HG02588 (cell line): ENCODE measurements at regions not wholly inside any gene's neighbourhood (a gene's known extent, or its start where the extent isn't known, plus 50 kb on each side); places are given as distances from the start of the nearest gene placed in this dataset.
"Not testable (repeated sequence)": the region's sequence is repeated elsewhere in the genome, so short reads cannot be mapped to it uniquely, and the experiment has no call there.

Experiments
- ATAC-seq: cut with Tn5 transposase; IDR thresholded peaks from one replicate; pipeline ENCODE4 v1.9.1; 2021; ENCODE audit warnings: mild to moderate bottlenecking, moderate library complexity; ENCODE audit not compliant: unreplicated experiment

GRCh38 chr9:78896479-78896878 lies 599.6 kb downstream of the PSAT1 start:
- ATAC-seq = no peak

GRCh38 chr9:78898234-78898633 lies 601.3 kb downstream of the PSAT1 start:
- ATAC-seq = no peak

- ATAC-seq = no peak
Measured at GRCh38 chr9:78899006-78899405, 602.1 kb downstream of the PSAT1 start.

- no peak for ATAC-seq
Measured at GRCh38 chr9:78900500-78900899, 603.6 kb downstream of the PSAT1 start.

- ATAC-seq = no peak
Measured at GRCh38 chr9:78902051-78902450, 605.1 kb downstream of the PSAT1 start.

GRCh38 chr9:78903581-78903980 lies 606.7 kb downstream of the PSAT1 start:
- ATAC-seq = no peak

- no peak for ATAC-seq
Measured at GRCh38 chr9:78904686-78905085, 607.8 kb downstream of the PSAT1 start.

GRCh38 chr9:78905387-78905786 lies 608.5 kb downstream of the PSAT1 start:
- ATAC-seq = no peak

GRCh38 chr9:78905986-78906755 lies 609.2 kb downstream of the PSAT1 start:
- no peak for ATAC-seq

- no peak for ATAC-seq
Measured at GRCh38 chr9:78909566-78909965, 612.6 kb downstream of the PSAT1 start.

GRCh38 chr9:78916884-78917283 lies 620.0 kb downstream of the PSAT1 start:
- not testable (repeated sequence) for ATAC-seq

- no peak for ATAC-seq
Measured at GRCh38 chr9:78918976-78919375, 622.1 kb downstream of the PSAT1 start.

- no peak for ATAC-seq
Measured at GRCh38 chr9:78919701-78920100, 622.8 kb downstream of the PSAT1 start.

- no peak for ATAC-seq
Measured at GRCh38 chr9:78921341-78921740, 624.4 kb downstream of the PSAT1 start.

- no peak for ATAC-seq
Measured at GRCh38 chr9:78923966-78924659, 627.2 kb downstream of the PSAT1 start.

GRCh38 chr9:78927099-78927940 lies 630.4 kb downstream of the PSAT1 start:
- ATAC-seq = no peak

- ATAC-seq = no peak
Measured at GRCh38 chr9:78928625-78929405, 631.9 kb downstream of the PSAT1 start.

GRCh38 chr9:78930281-78930680 lies 633.4 kb downstream of the PSAT1 start:
- ATAC-seq = no peak

GRCh38 chr9:78932849-78933627 lies 636.1 kb downstream of the PSAT1 start:
- ATAC-seq = no peak

- no peak for ATAC-seq
Measured at GRCh38 chr9:78934880-78935279, 636.9 kb upstream of the TLE4 start.
